ENCODE measurements at regions not wholly inside any gene's neighbourhood (a gene's known extent, or its start where the extent isn't known, plus 50 kb on each side); places are given as distances from the start of the nearest gene placed in this dataset.

GRCh38 chr15:25054329-25054728, 99.5 kb downstream of the SNRPN start:
- TF ChIP-seq CTCF (conservative IDR thresholded peaks at IDR 0.05; ENCODE audit: low read length), result no peak
- no peak for TF ChIP-seq EZH2phosphoT487 (IDR thresholded peaks at IDR 0.05; ENCODE audit: borderline replicate concordance)
